Mesothelial cell of epicardium (in vitro differentiated cells): ENCODE measurements at regions not wholly inside any gene's neighbourhood (a gene's known extent, or its start where the extent isn't known, plus 50 kb on each side); places are given as distances from the start of the nearest gene placed in this dataset.

ENCODE experiments used
- DNase-seq, 2 experiments: peaks; one replicate each; pipeline ENCODE4 v3.0.0; 2021; ENCODE audit warnings: low spot score in 2 of 2; ENCODE audit not compliant: unreplicated experiment in 2 of 2
- H3K27ac Mint-ChIP-seq: 2 replicates; pipeline ENCODE4 v1.8.0; 2021; ENCODE audit warnings: mixed read lengths
- H3K27me3 Mint-ChIP-seq: 2 replicates; pipeline ENCODE4 v1.8.0; 2021; ENCODE audit warnings: low read depth, mixed read lengths
- H3K36me3 Mint-ChIP-seq: 2 replicates; pipeline ENCODE4 v1.8.0; 2021; ENCODE audit warnings: mixed read lengths
- H3K4me1 Mint-ChIP-seq: 2 replicates; pipeline ENCODE4 v1.8.0; 2021; ENCODE audit warnings: mixed read lengths
- H3K4me3 Mint-ChIP-seq: 2 replicates; pipeline ENCODE4 v1.8.0; 2021; ENCODE audit warnings: mild to moderate bottlenecking, moderate library complexity, mixed read lengths
- H3K9me3 Mint-ChIP-seq: 2 replicates; pipeline ENCODE4 v1.8.0; 2021; ENCODE audit warnings: mixed read lengths
- TF ChIP-seq, protein P1 (sequence below): fragments of 200-600 bp; sonication (generic); IDR thresholded peaks from one replicate; pipeline ENCODE4 v1.5.0; 2021; ENCODE audit warnings: antibody characterized with exemption; ENCODE audit not compliant: unreplicated experiment

DNA sequence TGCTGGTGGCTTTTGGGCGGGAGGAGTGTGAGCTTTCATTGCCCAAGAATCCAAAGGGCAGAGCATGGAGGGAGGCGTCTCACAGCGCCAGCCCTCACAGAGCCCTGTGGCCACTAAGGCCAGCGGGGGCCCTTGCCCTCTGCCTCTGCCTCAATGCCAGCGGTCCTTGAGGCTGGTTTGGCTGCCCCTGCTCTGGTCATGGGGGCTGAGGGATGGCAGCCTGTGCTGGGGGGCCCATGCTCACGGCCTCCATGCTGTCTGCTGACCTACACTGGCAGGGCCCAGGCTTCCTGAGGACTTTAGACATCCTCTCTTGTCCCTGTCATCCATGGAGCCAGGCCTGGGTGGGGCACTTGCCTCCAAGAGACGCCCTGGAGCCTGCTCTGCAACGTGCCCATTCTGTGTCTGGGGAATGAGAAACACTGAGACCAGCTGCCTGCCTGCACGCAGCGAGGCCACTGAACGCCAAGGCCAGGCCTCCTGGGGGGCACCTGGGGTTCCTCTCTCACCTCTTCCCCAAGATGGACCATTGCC lies 143.4 kb downstream of the KIF26A start:
- DNase-seq = peak; percentile 12 to 36
- no peak overlapping the region for H3K27ac Mint-ChIP-seq
- no peaks in the 10 kb centered on the region for H3K36me3 Mint-ChIP-seq
- no peaks in the 10 kb centered on the region for H3K9me3 Mint-ChIP-seq
- peaks cover 17% of the 10 kb centered on the region for H3K27me3 Mint-ChIP-seq
- peaks cover 12% of the 10 kb centered on the region for H3K4me1 Mint-ChIP-seq
- H3K4me3 Mint-ChIP-seq = no peak overlapping the region
- TF ChIP-seq, protein P1, sequence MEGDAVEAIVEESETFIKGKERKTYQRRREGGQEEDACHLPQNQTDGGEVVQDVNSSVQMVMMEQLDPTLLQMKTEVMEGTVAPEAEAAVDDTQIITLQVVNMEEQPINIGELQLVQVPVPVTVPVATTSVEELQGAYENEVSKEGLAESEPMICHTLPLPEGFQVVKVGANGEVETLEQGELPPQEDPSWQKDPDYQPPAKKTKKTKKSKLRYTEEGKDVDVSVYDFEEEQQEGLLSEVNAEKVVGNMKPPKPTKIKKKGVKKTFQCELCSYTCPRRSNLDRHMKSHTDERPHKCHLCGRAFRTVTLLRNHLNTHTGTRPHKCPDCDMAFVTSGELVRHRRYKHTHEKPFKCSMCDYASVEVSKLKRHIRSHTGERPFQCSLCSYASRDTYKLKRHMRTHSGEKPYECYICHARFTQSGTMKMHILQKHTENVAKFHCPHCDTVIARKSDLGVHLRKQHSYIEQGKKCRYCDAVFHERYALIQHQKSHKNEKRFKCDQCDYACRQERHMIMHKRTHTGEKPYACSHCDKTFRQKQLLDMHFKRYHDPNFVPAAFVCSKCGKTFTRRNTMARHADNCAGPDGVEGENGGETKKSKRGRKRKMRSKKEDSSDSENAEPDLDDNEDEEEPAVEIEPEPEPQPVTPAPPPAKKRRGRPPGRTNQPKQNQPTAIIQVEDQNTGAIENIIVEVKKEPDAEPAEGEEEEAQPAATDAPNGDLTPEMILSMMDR = no peak

DNA sequence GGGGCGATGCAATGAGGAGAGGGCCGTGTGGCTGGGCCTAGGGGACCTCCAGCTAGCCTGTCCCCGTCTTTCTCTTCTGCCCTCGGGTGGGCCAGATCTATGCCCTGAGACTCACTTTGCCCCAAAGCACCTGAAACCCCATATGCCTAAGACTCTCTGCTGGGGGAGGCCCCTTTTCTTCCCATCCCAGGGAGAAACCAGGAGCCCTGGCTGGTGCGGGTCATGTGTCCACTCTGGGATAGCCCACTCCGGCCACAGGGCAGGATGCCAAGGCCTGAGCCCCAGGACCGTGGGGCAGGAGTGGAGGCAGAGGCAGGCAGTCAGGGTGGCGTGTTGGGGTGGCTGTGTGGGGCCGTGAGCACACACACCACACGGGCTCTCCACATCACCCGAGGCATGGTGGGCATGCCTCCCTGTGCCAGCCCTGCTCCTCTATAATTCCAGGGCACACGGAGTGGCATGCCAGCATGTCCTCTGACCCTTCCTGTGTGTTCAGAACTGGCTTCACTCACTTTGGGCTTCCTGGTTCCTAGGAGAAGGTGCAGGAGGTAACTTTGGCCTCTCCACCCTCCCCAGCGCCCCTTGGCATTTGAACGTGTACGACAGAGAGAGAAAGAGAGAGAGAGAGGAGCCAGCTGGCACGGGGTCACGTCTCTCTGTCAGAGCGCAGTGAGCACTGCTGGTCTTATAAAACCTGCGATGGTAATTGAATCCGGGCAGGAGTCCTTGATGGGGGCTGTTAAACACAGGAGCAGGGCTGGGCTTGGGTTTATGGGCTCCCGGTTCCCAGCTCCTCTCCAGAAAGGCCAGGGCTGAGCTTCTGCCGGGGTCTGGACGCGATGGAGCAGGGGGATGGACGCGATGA lies 144.2 kb downstream of the KIF26A start:
- peak; percentile 19 to 35 for DNase-seq
- Mint-ChIP-seq H3K9me3 (no peaks in the 10 kb centered on the region), H3K27ac (no peak overlapping the region), H3K27me3 (peaks cover 13% of the 10 kb centered on the region), H3K4me3 (no peak overlapping the region), H3K36me3 (no peaks in the 10 kb centered on the region), H3K4me1 (peaks cover 12% of the 10 kb centered on the region)
- TF ChIP-seq, protein P1 = no peak

DNA sequence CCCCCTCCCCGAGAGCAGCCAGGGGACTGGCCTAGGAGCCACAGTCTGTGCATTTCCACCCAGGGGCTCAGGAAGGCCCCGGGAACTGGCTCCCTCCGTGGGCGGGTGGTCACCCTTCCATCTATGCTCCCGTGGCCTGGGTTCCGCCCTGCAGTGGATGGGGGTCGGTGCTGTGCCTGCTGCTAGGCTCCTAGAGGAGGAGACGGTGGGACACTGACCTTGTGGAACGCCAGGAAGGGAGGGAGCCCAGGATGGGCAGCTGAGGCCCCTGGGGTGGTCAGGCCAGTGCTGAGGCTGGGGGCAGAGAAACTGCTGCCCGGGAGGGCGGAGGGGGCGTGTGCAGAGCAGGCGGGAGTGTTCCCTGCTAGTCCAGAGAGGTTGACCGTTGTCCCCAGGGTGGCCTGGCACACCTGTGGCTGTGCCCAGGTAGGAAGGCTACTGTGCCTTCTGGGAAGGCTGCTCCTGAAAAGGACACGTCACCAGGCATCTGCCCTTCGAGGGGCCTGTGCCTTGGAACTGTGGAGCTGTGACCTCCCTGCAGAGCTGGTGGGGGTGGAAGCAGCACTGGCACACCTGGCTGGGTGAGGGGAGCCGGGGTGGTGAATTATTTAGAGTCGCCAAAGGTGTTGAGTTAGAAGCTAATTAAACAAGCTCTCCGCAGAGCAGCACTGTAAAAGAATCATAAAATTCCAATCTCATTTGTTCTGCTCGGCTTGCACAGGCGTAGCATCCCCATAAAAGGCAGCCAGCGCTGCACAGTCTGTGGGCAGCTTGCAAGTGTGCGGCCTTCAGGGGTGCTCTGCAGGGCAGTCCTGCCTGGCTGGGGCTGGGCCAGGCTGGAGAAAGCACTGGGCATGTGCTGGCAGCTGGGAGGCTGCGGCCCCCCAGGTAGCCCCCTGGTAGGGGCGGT lies 145.1 kb downstream of the KIF26A start:
- peak; percentile 16 to 29 for DNase-seq
- Mint-ChIP-seq H3K4me1 (peaks cover 12% of the 10 kb centered on the region), H3K27ac (no peak overlapping the region), H3K27me3 (peaks cover 6% of the 10 kb centered on the region), H3K4me3 (no peak overlapping the region), H3K9me3 (no peaks in the 10 kb centered on the region), H3K36me3 (no peaks in the 10 kb centered on the region)
- TF ChIP-seq, protein P1 = no peak

DNA sequence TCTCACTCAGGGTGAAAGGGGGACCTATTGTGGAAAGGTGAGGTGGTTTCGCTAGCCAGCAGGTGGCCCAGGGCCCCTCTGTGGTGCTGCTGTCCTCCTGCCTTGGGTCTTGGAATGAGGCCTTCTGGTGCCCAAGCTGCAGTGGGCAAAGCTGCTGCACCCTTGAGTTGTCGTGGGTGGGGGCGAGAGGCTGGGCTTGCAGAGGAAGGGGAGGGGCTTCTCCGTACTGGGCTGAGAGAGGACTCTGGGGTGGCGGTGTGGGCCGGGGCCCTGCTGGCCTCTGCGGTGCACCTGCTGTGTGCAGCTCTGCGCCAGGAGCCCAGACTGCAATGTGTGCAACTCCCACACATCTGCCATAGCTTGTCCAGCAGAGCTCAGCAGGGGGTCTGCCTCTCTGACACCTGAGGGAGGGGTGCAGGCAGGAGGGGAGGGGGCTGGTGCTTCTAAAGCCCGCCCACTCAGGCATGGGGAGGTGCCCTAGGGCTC lies 145.8 kb downstream of the KIF26A start:
- H3K4me1 Mint-ChIP-seq = peaks cover 7% of the 10 kb centered on the region
- H3K36me3 Mint-ChIP-seq = no peaks in the 10 kb centered on the region
- H3K27me3 Mint-ChIP-seq = peaks cover 2% of the 10 kb centered on the region
- DNase-seq = peak in 1 of 2 experiments; percentile 8
- TF ChIP-seq, protein P1 = no peak
- no peak overlapping the region for H3K4me3 Mint-ChIP-seq
- no peaks in the 10 kb centered on the region for H3K9me3 Mint-ChIP-seq
- H3K27ac Mint-ChIP-seq = no peak overlapping the region

DNA sequence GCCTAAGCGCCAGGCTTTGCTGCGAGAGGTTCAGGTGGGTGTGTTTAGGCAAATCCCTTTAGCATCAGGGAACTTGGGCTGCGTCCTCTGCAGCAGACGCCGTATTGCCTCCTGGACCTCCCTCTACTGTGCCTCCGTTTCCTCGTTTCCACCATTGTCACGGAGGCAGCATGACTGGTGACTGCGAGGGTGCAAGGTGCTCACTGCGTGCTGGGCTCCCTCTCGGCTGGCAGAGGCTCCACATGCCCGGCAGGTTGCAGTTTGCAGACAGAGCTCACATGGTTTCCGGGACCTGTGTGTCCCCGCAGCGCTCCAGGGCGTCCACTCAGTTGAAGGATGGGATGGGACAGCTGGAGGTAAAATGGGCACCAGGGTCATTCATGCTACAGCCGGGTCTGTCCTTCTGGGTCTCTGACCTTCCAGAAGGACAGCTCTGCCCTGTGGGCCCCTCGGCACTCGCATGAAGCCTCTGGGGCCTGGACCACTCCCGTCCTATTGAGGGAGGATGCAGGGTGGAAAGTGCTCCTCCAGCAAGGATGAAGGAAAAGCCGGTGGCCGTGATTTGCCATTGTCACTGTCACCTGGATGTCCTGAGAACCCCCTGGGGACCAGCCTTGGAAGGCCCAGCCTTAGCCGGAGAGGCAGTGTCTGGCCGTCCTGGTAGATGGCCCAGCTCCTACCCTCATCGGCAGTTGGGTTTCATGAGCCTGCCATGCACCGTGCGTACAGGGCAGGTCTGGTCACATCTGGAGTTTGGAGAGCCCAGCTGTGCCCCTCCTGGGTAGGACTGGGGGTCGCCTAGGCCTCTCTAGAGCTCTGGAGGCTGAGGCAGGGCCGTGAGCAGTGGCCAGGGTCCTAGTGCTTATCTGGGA lies 146.5 kb downstream of the KIF26A start:
- DNase-seq = no peak
- Mint-ChIP-seq H3K4me3 (no peak overlapping the region), H3K4me1 (peaks cover 2% of the 10 kb centered on the region), H3K27me3 (peaks cover 2% of the 10 kb centered on the region), H3K36me3 (no peaks in the 10 kb centered on the region), H3K27ac (no peak overlapping the region), H3K9me3 (no peaks in the 10 kb centered on the region)
- TF ChIP-seq, protein P1 = no peak
